Erythroblast (primary cell): ENCODE measurements at regions not wholly inside any gene's neighbourhood (a gene's known extent, or its start where the extent isn't known, plus 50 kb on each side); places are given as distances from the start of the nearest gene placed in this dataset.

Source experiments
- DNase-seq, 2 experiments: peaks; one replicate each; lab custom pipeline; 2025; lab: John Stamatoyannopoulos, UW
- GATA1 ChIP-seq: IDR thresholded peaks from 2 replicates; pipeline ENCODE4 v1.6.1; 2011; ENCODE audit warnings: low read depth, mild to moderate bottlenecking, control low read depth, low read length, moderate library complexity
- POLR2A ChIP-seq: IDR thresholded peaks from 2 replicates; pipeline ENCODE4 v1.6.1; 2011; ENCODE audit warnings: mild to moderate bottlenecking, low read length

- no peak for DNase-seq
- TF ChIP-seq GATA1 (no peak), POLR2A (no peak)
These were observed 246.1 kb downstream of the RPS24 start for GRCh38 chr10:78279756-78280155.

GRCh38 chr10:78280604-78281003 is 246.9 kb downstream of the RPS24 start:
- DNase-seq, result no peak
- no peak for TF ChIP-seq GATA1
- TF ChIP-seq POLR2A, result no peak

- no peak for DNase-seq
- TF ChIP-seq GATA1 (no peak), POLR2A (no peak)
These were observed 248.0 kb downstream of the RPS24 start for GRCh38 chr10:78281627-78282026.

- no peak for DNase-seq
- TF ChIP-seq GATA1 (no peak), POLR2A (no peak)
These were observed 249.5 kb downstream of the RPS24 start for GRCh38 chr10:78283069-78283682.

GRCh38 chr10:78284381-78284780 is 250.7 kb downstream of the RPS24 start:
- DNase-seq, result no peak
- TF ChIP-seq GATA1 (no peak), POLR2A (no peak)

GRCh38 chr10:78285226-78285625 is 251.6 kb downstream of the RPS24 start:
- no peak for DNase-seq
- no peak for TF ChIP-seq POLR2A
- TF ChIP-seq GATA1, result no peak

GRCh38 chr10:78286186-78286585 is 252.5 kb downstream of the RPS24 start:
- no peak for DNase-seq
- TF ChIP-seq GATA1 (no peak), POLR2A (no peak)

GRCh38 chr10:78286668-78287067 is 253.0 kb downstream of the RPS24 start:
- no peak for DNase-seq
- TF ChIP-seq POLR2A (no peak), GATA1 (no peak)

- DNase-seq, result no peak
- TF ChIP-seq GATA1 (no peak), POLR2A (no peak)
These were observed 254.0 kb downstream of the RPS24 start for GRCh38 chr10:78287618-78288017.

- DNase-seq, result no peak
- TF ChIP-seq GATA1, result no peak
- no peak for TF ChIP-seq POLR2A
These were observed 255.0 kb downstream of the RPS24 start for GRCh38 chr10:78288663-78289062.

- TF ChIP-seq POLR2A, result no peak
- TF ChIP-seq GATA1, result no peak
- DNase-seq, result no peak
These were observed 256.6 kb downstream of the RPS24 start for GRCh38 chr10:78290131-78290750.

GRCh38 chr10:78291722-78292121 is 258.1 kb downstream of the RPS24 start:
- no peak for DNase-seq

GRCh38 chr10:78292250-78292981 is 258.8 kb downstream of the RPS24 start:
- TF ChIP-seq POLR2A (no peak), GATA1 (no peak)
- DNase-seq, result no peak

More at GRCh38 chr10:78291722-78292121, 258.1 kb downstream of the RPS24 start:
- TF ChIP-seq GATA1, result no peak
- TF ChIP-seq POLR2A, result no peak
